Natural killer cell (primary cell): ENCODE measurements at regions not wholly inside any gene's neighbourhood (a gene's known extent, or its start where the extent isn't known, plus 50 kb on each side); places are given as distances from the start of the nearest gene placed in this dataset.

Source experiments
- ATAC-seq, 3 donors: fragments of 150-1000 bp in 2 of 3; fragments of 200-7000 bp in 1 of 3; cut with Tn5 transposase; 1 replicate in 1 of 3; 2 replicates in 2 of 3; pipeline ENCODE4 v1.10.0; 2021; ENCODE audit warnings: mild to moderate bottlenecking in 2 of 3, moderate library complexity in 2 of 3
- DNase-seq, 2 donors: peaks; one replicate each; pipeline versions ENCODE4 v3.0.0 to v3.0.0-alpha.2; 2013 to 2021; ENCODE audit warnings: mixed read lengths in 1 of 2
- H3K27ac ChIP-seq: one replicate; pipeline ENCODE4 v1.5.1; 2013; ENCODE audit warnings: mild to moderate bottlenecking, low read length
- H3K27me3 ChIP-seq: one replicate; pipeline ENCODE4 v1.6.1; 2013; ENCODE audit warnings: low read length; ENCODE audit not compliant: control insufficient read depth, insufficient read depth
- H3K36me3 ChIP-seq: one replicate; pipeline ENCODE4 v1.6.1; 2013; ENCODE audit warnings: low read length; ENCODE audit not compliant: control insufficient read depth, insufficient read depth
- H3K4me1 ChIP-seq: one replicate; pipeline ENCODE4 v1.6.1; 2013; ENCODE audit warnings: low read length; ENCODE audit not compliant: control insufficient read depth, insufficient read depth
- H3K4me3 ChIP-seq: one replicate; pipeline ENCODE4 v1.5.1; 2013; ENCODE audit warnings: low read length
- H3K9me3 ChIP-seq: one replicate; pipeline ENCODE4 v1.6.1; 2013; ENCODE audit warnings: low read length; ENCODE audit not compliant: control insufficient read depth, insufficient read depth
- H3K27ac Mint-ChIP-seq, 2 donors: one replicate each; pipeline ENCODE4 v1.8.0; 2022; ENCODE audit warnings: mild to moderate bottlenecking in 2 of 2, mixed read lengths in 2 of 2, moderate library complexity in 1 of 2
- H3K27me3 Mint-ChIP-seq, 2 donors: one replicate each; pipeline ENCODE4 v1.8.0; 2022; ENCODE audit warnings: low read depth in 2 of 2, mixed read lengths in 2 of 2
- H3K36me3 Mint-ChIP-seq: one replicate; pipeline ENCODE4 v1.8.0; 2022; ENCODE audit warnings: mixed read lengths
- H3K4me1 Mint-ChIP-seq, 2 donors: one replicate each; pipeline ENCODE4 v1.8.0; 2022; ENCODE audit warnings: mixed read lengths in 2 of 2
- H3K4me3 Mint-ChIP-seq: one replicate; pipeline ENCODE4 v1.8.0; 2022; ENCODE audit warnings: mild to moderate bottlenecking, moderate library complexity, mixed read lengths
- H3K9me3 Mint-ChIP-seq, 2 donors: one replicate each; pipeline ENCODE4 v1.8.0; 2022; ENCODE audit warnings: mixed read lengths in 2 of 2
- CTCF ChIP-seq: fragments of 200-600 bp; IDR thresholded peaks from one replicate; pipeline ENCODE4 v1.8.0; 2022; ENCODE audit warnings: antibody characterized with exemption
- WGBS: methylation state at CpG from one replicate; pipeline ENCODE4 v1.1.7; 2013; ENCODE audit warnings: missing lambda C conversion rate; ENCODE audit not compliant: insufficient coverage; 5-methylcytosine and 5-hydroxymethylcytosine counted together
- intact Hi-C: fragments of 100-400 bp; cut with micrococcal nuclease; formaldehyde crosslinking; loops from one replicate; pipeline ENCODE4 v1.14.2; 2022

GRCh38 chr16:58850678-58851020, 116.5 kb upstream of the GOT2 start:
- 66% methylated on average over 3 of the region's 3 CpGs for WGBS
- Mint-ChIP-seq H3K27me3 (peaks cover 0 to 2% of the 10 kb centered on the region in 2 donors), H3K9me3 (no peaks in the 10 kb centered on the region), H3K4me1 (peaks cover 18 to 21% of the 10 kb centered on the region in 2 donors), H3K27ac (no peak overlapping the region), H3K36me3 (no peaks in the 10 kb centered on the region), H3K4me3 (no peak overlapping the region)
- ATAC-seq (no peak), DNase-seq (no peak)
- H3K4me3 ChIP-seq = no peak overlapping the region
- peaks cover 10% of the 10 kb centered on the region for H3K4me1 ChIP-seq
- no peak for TF ChIP-seq CTCF
- intact Hi-C loops = no loop called here
- H3K27me3 ChIP-seq = no peaks in the 10 kb centered on the region
- H3K36me3 ChIP-seq = no peaks in the 10 kb centered on the region
- H3K27ac ChIP-seq = no peak overlapping the region
- no peaks in the 10 kb centered on the region for H3K9me3 ChIP-seq

DNA sequence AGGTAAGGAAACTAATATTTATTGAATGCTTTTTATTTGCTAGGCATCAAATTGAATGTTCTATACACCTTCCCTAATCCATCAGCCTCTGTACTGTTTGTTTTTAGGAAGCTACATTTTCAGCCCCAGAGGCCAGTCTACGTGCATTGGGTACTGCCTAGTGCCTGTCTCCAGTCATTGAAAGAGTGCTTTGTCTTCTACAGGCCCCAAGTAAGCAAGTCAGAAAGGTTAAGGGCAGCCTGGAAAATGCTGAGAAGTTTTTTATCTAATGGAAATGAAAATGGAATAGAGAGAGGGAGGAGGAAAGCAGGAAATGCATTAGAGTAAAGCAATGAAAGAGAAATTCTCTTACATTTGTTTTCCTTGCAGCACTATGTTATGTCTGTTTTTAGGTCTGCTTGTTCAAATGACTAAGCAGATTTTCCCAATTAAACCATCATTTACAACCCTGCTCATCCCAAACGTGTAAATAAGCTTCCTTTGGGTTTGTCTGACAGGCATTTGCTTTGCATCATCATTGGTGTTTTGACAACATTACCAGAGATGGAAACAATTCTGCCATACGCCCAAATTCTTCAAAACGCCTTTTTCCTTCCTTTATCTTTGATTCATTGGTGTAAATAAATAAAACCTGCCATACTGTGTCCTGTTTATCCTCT, 116.0 kb upstream of the GOT2 start:
- Mint-ChIP-seq H3K36me3 (no peaks in the 10 kb centered on the region), H3K27me3 (peaks cover 0 to 2% of the 10 kb centered on the region in 2 donors), H3K27ac (no peak overlapping the region), H3K4me3 (no peak overlapping the region), H3K4me1 (peaks cover 14 to 17% of the 10 kb centered on the region in 2 donors), H3K9me3 (no peaks in the 10 kb centered on the region)
- intact Hi-C loops = no loop called here
- Histone ChIP-seq H3K36me3 (no peaks in the 10 kb centered on the region), H3K27me3 (no peaks in the 10 kb centered on the region), H3K4me1 (peaks cover 10% of the 10 kb centered on the region), H3K4me3 (no peak overlapping the region), H3K9me3 (no peaks in the 10 kb centered on the region), H3K27ac (no peak overlapping the region)
- ATAC-seq = no peak
- DNase-seq = no peak
- no peak for TF ChIP-seq CTCF
- WGBS = 53% methylated on average over 2 of the region's 4 CpGs

- Mint-ChIP-seq H3K4me1 (peaks cover under 1 to 4% of the 10 kb centered on the region in 2 donors), H3K4me3 (no peak overlapping the region), H3K27me3 (peaks cover 0 to 2% of the 10 kb centered on the region in 2 donors), H3K36me3 (no peaks in the 10 kb centered on the region), H3K9me3 (no peaks in the 10 kb centered on the region), H3K27ac (no peak overlapping the region)
- H3K36me3 ChIP-seq = no peaks in the 10 kb centered on the region
- DNase-seq (no peak), ATAC-seq (no peak)
- TF ChIP-seq CTCF = no peak
- 90% methylated on average over 2 of the region's 2 CpGs for WGBS
- H3K9me3 ChIP-seq = no peaks in the 10 kb centered on the region
- H3K4me3 ChIP-seq = no peak overlapping the region
- no peak overlapping the region for H3K27ac ChIP-seq
- H3K27me3 ChIP-seq = no peaks in the 10 kb centered on the region
- intact Hi-C loops = no loop called here
- peaks cover 3% of the 10 kb centered on the region for H3K4me1 ChIP-seq
Measured at GRCh38 chr16:58848662-58849002, 114.5 kb upstream of the GOT2 start.
